H9 (cell line): ENCODE measurements at regions not wholly inside any gene's neighbourhood (a gene's known extent, or its start where the extent isn't known, plus 50 kb on each side); places are given as distances from the start of the nearest gene placed in this dataset.

Experiments
- DNase-seq: peaks from one replicate; pipeline ENCODE4 v3.0.0-alpha.2; 2017
- H2AFZ ChIP-seq: one replicate; pipeline ENCODE4 v1.6.1; 2013; ENCODE audit warnings: mild to moderate bottlenecking, low read length, control low read depth, moderate library complexity
- H2AK5ac ChIP-seq: 2 replicates; pipeline ENCODE4 v1.6.1; 2013; ENCODE audit warnings: low read length, control low read depth, mixed read lengths; ENCODE audit not compliant: insufficient read length
- H2BK120ac ChIP-seq: one replicate; pipeline ENCODE4 v1.6.1; 2013; ENCODE audit warnings: low read depth, mild to moderate bottlenecking, low read length, control low read depth, inconsistent platforms; ENCODE audit not compliant: poor library complexity, severe bottlenecking
- H2BK12ac ChIP-seq: 2 replicates; pipeline ENCODE4 v1.6.1; 2013; ENCODE audit warnings: low read length, control low read depth, mixed read lengths, low read depth; ENCODE audit not compliant: insufficient read length
- H2BK15ac ChIP-seq: 2 replicates; pipeline ENCODE4 v1.6.1; 2013; ENCODE audit warnings: low read depth, low read length, control low read depth
- H2BK20ac ChIP-seq: one replicate; pipeline ENCODE4 v1.6.1; 2013; ENCODE audit warnings: low read depth, mild to moderate bottlenecking, low read length, control low read depth, inconsistent platforms; ENCODE audit not compliant: poor library complexity, severe bottlenecking
- H2BK5ac ChIP-seq: 2 replicates; pipeline ENCODE4 v1.6.1; 2013; ENCODE audit warnings: low read length, control low read depth, mixed read lengths; ENCODE audit not compliant: insufficient read length
- H3K14ac ChIP-seq: 2 replicates; pipeline ENCODE4 v1.6.1; 2013; ENCODE audit warnings: low read length, control low read depth; ENCODE audit not compliant: insufficient read depth
- H3K18ac ChIP-seq: 2 replicates; pipeline ENCODE4 v1.6.1; 2013; ENCODE audit warnings: low read depth, mild to moderate bottlenecking, mixed read lengths, low read length, control low read depth; ENCODE audit not compliant: insufficient read length
- H3K23ac ChIP-seq: 2 replicates; pipeline ENCODE4 v1.6.1; 2013; ENCODE audit warnings: low read length, control low read depth, mixed read lengths, low read depth; ENCODE audit not compliant: insufficient read length
- H3K23me2 ChIP-seq: 2 replicates; pipeline ENCODE4 v1.6.1; 2013; ENCODE audit warnings: low read depth, mild to moderate bottlenecking, mixed read lengths, low read length, control low read depth; ENCODE audit not compliant: insufficient read length, poor library complexity, severe bottlenecking
- H3K27ac ChIP-seq: 2 replicates; pipeline ENCODE4 v1.5.1; 2013; ENCODE audit warnings: low read length, control low read depth, mixed read lengths, low read depth; ENCODE audit not compliant: insufficient read length
- H3K27me3 ChIP-seq: 2 replicates; pipeline ENCODE4 v1.6.1; 2013; ENCODE audit warnings: low read length, control low read depth, inconsistent platforms; ENCODE audit not compliant: insufficient read depth
- H3K4ac ChIP-seq: 2 replicates; pipeline ENCODE4 v1.6.1; 2013; ENCODE audit warnings: low read depth, mild to moderate bottlenecking, control low read depth, inconsistent platforms, low read length, moderate library complexity
- H3K4me1 ChIP-seq: 2 replicates; pipeline ENCODE4 v1.6.1; 2013; ENCODE audit warnings: low read length, control low read depth, inconsistent platforms; ENCODE audit not compliant: insufficient read depth
- H3K4me2 ChIP-seq: 2 replicates; pipeline ENCODE4 v1.6.1; 2013; ENCODE audit warnings: low read length, control low read depth, mixed read lengths; ENCODE audit not compliant: insufficient read length, insufficient read depth
- H3K56ac ChIP-seq: 2 replicates; pipeline ENCODE4 v1.6.1; 2013; ENCODE audit warnings: low read depth, mild to moderate bottlenecking, mixed read lengths, low read length, control low read depth; ENCODE audit not compliant: insufficient read length
- H3K79me1 ChIP-seq: 2 replicates; pipeline ENCODE4 v1.6.1; 2013; ENCODE audit warnings: low read depth, mild to moderate bottlenecking, moderate library complexity, low read length, control low read depth, inconsistent platforms; ENCODE audit not compliant: insufficient read depth, poor library complexity, severe bottlenecking
- H3K79me2 ChIP-seq: 2 replicates; pipeline ENCODE4 v1.6.1; 2013; ENCODE audit warnings: low read length, control low read depth, inconsistent platforms; ENCODE audit not compliant: insufficient read depth
- H3K9ac ChIP-seq: 2 replicates; pipeline ENCODE4 v1.6.1; 2013; ENCODE audit warnings: low read length, control low read depth, mixed read lengths; ENCODE audit not compliant: insufficient read length; ENCODE audit errors: extremely low read depth
- H3K9me3 ChIP-seq: one replicate; pipeline ENCODE4 v1.6.1; 2013; ENCODE audit warnings: low read depth, low read length, inconsistent platforms; ENCODE audit not compliant: control insufficient read depth
- H3T11ph ChIP-seq: one replicate; pipeline ENCODE4 v1.6.1; 2013; ENCODE audit warnings: mild to moderate bottlenecking, low read length, control low read depth, inconsistent platforms
- H4K20me1 ChIP-seq: one replicate; pipeline ENCODE4 v1.6.1; 2013; ENCODE audit not compliant: control insufficient read depth, insufficient read length, insufficient read depth
- H4K5ac ChIP-seq: 2 replicates; pipeline ENCODE4 v1.6.1; 2013; ENCODE audit warnings: low read depth, mild to moderate bottlenecking, mixed read lengths, low read length, control low read depth; ENCODE audit not compliant: insufficient read length
- H4K8ac ChIP-seq: replicated peaks from 2 replicates; pipeline ENCODE4 v1.6.1; 2013; ENCODE audit warnings: low read length, control low read depth, mixed read lengths, low read depth; ENCODE audit not compliant: insufficient read length
- H4K91ac ChIP-seq: 2 replicates; pipeline ENCODE4 v1.6.1; 2013; ENCODE audit warnings: low read depth, mild to moderate bottlenecking, moderate library complexity, mixed read lengths, low read length, control low read depth; ENCODE audit not compliant: insufficient read length
- H3K27ac Mint-ChIP-seq, 3 experiments: 2 replicates in 2 of 3; 3 replicates in 1 of 3; pipeline ENCODE4 v1.8.0; 2020 to 2021; ENCODE audit warnings: mixed read lengths in 3 of 3, mild to moderate bottlenecking in 1 of 3, moderate library complexity in 1 of 3
- H3K27me3 Mint-ChIP-seq: 2 replicates; pipeline ENCODE4 v1.8.0; 2021; ENCODE audit warnings: low read depth, mild to moderate bottlenecking, moderate library complexity, mixed read lengths
- H3K36me3 Mint-ChIP-seq, 3 experiments: 2 replicates in 2 of 3; 3 replicates in 1 of 3; pipeline ENCODE4 v1.8.0; 2020 to 2021; ENCODE audit warnings: low read depth in 3 of 3, mixed read lengths in 3 of 3; ENCODE audit not compliant: insufficient read depth in 1 of 3
- H3K4me1 Mint-ChIP-seq, 2 experiments: 2 replicates each; pipeline ENCODE4 v1.8.0; 2020; ENCODE audit warnings: mixed read lengths in 2 of 2
- H3K4me3 Mint-ChIP-seq, 2 experiments: 2 replicates in 1 of 2; 3 replicates in 1 of 2; pipeline ENCODE4 v1.8.0; 2020 to 2021; ENCODE audit warnings: mild to moderate bottlenecking in 2 of 2, mixed read lengths in 2 of 2, moderate library complexity in 1 of 2
- H3K9me3 Mint-ChIP-seq, 2 experiments: 2 replicates in 1 of 2; 3 replicates in 1 of 2; pipeline ENCODE4 v1.8.0; 2020; ENCODE audit warnings: mild to moderate bottlenecking in 2 of 2, mixed read lengths in 2 of 2, moderate library complexity in 1 of 2
- CTCF ChIP-seq: fragments of 200-600 bp; sonication (generic); conservative IDR thresholded peaks from 3 replicates; pipeline ENCODE4 v1.8.0; 2021; ENCODE audit warnings: antibody characterized with exemption, mild to moderate bottlenecking
- WGBS: extraction: QIAGEN DNeasy Blood & Tissue Kit; methylation state at CpG from one replicate; pipeline ENCODE4 v1.1.7; 2013; ENCODE audit warnings: missing lambda C conversion rate, low lambda C conversion rate, mixed read lengths; ENCODE audit not compliant: insufficient read length; ENCODE audit errors: extremely low coverage; 5-methylcytosine and 5-hydroxymethylcytosine counted together

- Histone ChIP-seq H3K14ac (no peak overlapping the region; the same call in 1 of the 2 replicates), H3K9me3 (no peaks in the 10 kb centered on the region), H3K4me2 (no peak overlapping the region), H3K23ac (no peak overlapping the region), H2BK20ac (no peak overlapping the region), H3K27ac (no peak overlapping the region), H4K91ac (no peak overlapping the region), H3T11ph (no peak overlapping the region), H4K8ac (no peak overlapping the region), H3K4ac (no peak overlapping the region), H3K27me3 (no peaks in the 10 kb centered on the region), H3K9ac (no peak overlapping the region), H2AFZ (no peak overlapping the region), H4K20me1 (no peaks in the 10 kb centered on the region), H4K5ac (no peak overlapping the region), H3K79me1 (no peaks in the 10 kb centered on the region), H2BK15ac (no peak overlapping the region), H2BK120ac (no peak overlapping the region), H3K4me1 (no peaks in the 10 kb centered on the region), H2BK5ac (no peak overlapping the region), H3K56ac (no peak overlapping the region), H3K18ac (no peak overlapping the region), H3K23me2 (no peaks in the 10 kb centered on the region), H2AK5ac (no peak overlapping the region), H2BK12ac (no peak overlapping the region), H3K79me2 (no peaks in the 10 kb centered on the region)
- Mint-ChIP-seq H3K9me3 (no peaks in the 10 kb centered on the region; a peak in 1 of 5 replicates), H3K4me3 (no peak overlapping the region; a peak in 1 of 5 replicates), H3K4me1 (no peaks in the 10 kb centered on the region), H3K36me3 (no peaks in the 10 kb centered on the region), H3K27ac (peak overlapping the region in 1 of 3 experiments; percentile 28; a peak in 1 of 7 replicates), H3K27me3 (peaks cover 13% of the 10 kb centered on the region)
- no peak for DNase-seq
- no peak for TF ChIP-seq CTCF
- WGBS = no CpG with 5 or more reads among the region's 8 CpGs
These were observed 153.6 kb upstream of the TWIST2 start for GRCh38 chr2:238694136-238694755.
